BJ (cell line): ENCODE measurements at regions not wholly inside any gene's neighbourhood (a gene's known extent, or its start where the extent isn't known, plus 50 kb on each side); places are given as distances from the start of the nearest gene placed in this dataset.

Experiments
- CTCF ChIA-PET: fragments of 350-600 bp; formaldehyde crosslinking; extraction: SDS; loops from one replicate; lab custom pipeline; 2021; ENCODE audit warnings: antibody characterized with exemption, inconsistent platforms; lab: Yijun Ruan, JAX
- POLR2A ChIA-PET: fragments of 300-600 bp; sonication (Branson Sonifier 250); formaldehyde crosslinking; extraction: SDS; loops from one replicate; lab custom pipeline; 2021; ENCODE audit warnings: antibody characterized with exemption; lab: Charles Lee
- DNase-seq: peaks from one replicate; pipeline ENCODE4 v3.0.0-alpha.2; 2011; ENCODE audit warnings: low read depth
- H3K27me3 ChIP-seq: 2 replicates; pipeline ENCODE4 v1.6.0; 2011; ENCODE audit warnings: low read length; ENCODE audit not compliant: control insufficient read depth, insufficient read depth
- H3K36me3 ChIP-seq: 2 replicates; pipeline ENCODE4 v1.5.1; 2011; ENCODE audit warnings: low read length; ENCODE audit not compliant: control insufficient read depth, insufficient read depth
- H3K4me3 ChIP-seq: 2 replicates; pipeline ENCODE4 v1.5.1; 2011; ENCODE audit warnings: low read depth, mild to moderate bottlenecking, control low read depth, low read length
- CTCF ChIP-seq: IDR thresholded peaks from 2 replicates; pipeline ENCODE4 v1.5.1; 2011; ENCODE audit warnings: low read depth, mild to moderate bottlenecking, control low read depth, inconsistent platforms, low read length, moderate library complexity; ENCODE audit not compliant: insufficient read depth

GRCh38 chr5:114636271-114636670 lies 274.4 kb downstream of the KCNN2 start:
- no peak for TF ChIP-seq CTCF
- Histone ChIP-seq H3K36me3 (no peaks in the 10 kb centered on the region), H3K27me3 (no peaks in the 10 kb centered on the region), H3K4me3 (no peak overlapping the region)
- CTCF ChIA-PET = no interaction called here
- POLR2A ChIA-PET = no interaction called here
- DNase-seq = no peak

GRCh38 chr5:114634967-114635901 lies 273.4 kb downstream of the KCNN2 start:
- no peaks in the 10 kb centered on the region for H3K27me3 ChIP-seq
- TF ChIP-seq CTCF = no peak
- no peak overlapping the region for H3K4me3 ChIP-seq
- CTCF ChIA-PET = no interaction called here
- no peak for DNase-seq
- H3K36me3 ChIP-seq = no peaks in the 10 kb centered on the region
- POLR2A ChIA-PET = no interaction called here

- CTCF ChIA-PET = no interaction called here
- Histone ChIP-seq H3K4me3 (no peak overlapping the region), H3K27me3 (no peaks in the 10 kb centered on the region), H3K36me3 (no peaks in the 10 kb centered on the region)
- TF ChIP-seq CTCF = no peak
- POLR2A ChIA-PET = no interaction called here
- no peak for DNase-seq
Observed at GRCh38 chr5:114634517-114634916, 272.6 kb downstream of the KCNN2 start.

- Histone ChIP-seq H3K27me3 (no peaks in the 10 kb centered on the region), H3K4me3 (no peak overlapping the region), H3K36me3 (no peaks in the 10 kb centered on the region)
- CTCF ChIA-PET = no interaction called here
- no peak for TF ChIP-seq CTCF
- POLR2A ChIA-PET = no interaction called here
- no peak for DNase-seq
Observed at GRCh38 chr5:114612406-114612805, 250.5 kb downstream of the KCNN2 start.

- CTCF ChIA-PET = no interaction called here
- H3K27me3 ChIP-seq = no peaks in the 10 kb centered on the region
- H3K4me3 ChIP-seq = no peak overlapping the region
- H3K36me3 ChIP-seq = no peaks in the 10 kb centered on the region
- no peak for TF ChIP-seq CTCF
- no peak for DNase-seq
- POLR2A ChIA-PET = no interaction called here
Observed at GRCh38 chr5:114581136-114581535, 219.3 kb downstream of the KCNN2 start.
